OCI-M1 (cell line): ENCODE measurements at regions not wholly inside any gene's neighbourhood (a gene's known extent, or its start where the extent isn't known, plus 50 kb on each side); places are given as distances from the start of the nearest gene placed in this dataset.

Experiments
- DNase-seq: peaks from one replicate; lab custom pipeline; 2025; lab: John Stamatoyannopoulos, UW

DNA sequence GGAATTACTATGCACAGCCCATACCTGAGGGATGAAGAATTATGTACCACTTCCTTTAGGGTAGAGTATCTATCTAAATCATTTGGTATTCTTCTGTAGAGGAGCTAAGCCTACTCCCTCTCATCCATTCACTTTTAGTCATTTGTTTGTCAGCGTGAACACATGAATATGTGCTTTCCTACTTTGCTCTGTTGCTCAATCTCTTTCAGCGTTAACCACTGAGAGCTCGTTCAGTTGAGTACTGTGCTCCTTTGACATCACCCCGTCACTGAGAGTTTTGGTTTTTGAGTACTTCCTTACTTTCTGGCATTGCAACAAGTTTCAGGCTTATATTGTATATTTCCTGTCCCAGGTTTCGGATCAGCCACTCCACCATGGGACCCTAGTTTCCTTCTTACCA is 700.6 kb downstream of the NLGN4X start:
- no peak for DNase-seq

GRCh38 chrX:5526191-5526590 is 702.5 kb downstream of the NLGN4X start:
- DNase-seq = no peak

- no peak for DNase-seq
These were observed 737.7 kb downstream of the NLGN4X start for GRCh38 chrX:5490786-5491563.

DNA sequence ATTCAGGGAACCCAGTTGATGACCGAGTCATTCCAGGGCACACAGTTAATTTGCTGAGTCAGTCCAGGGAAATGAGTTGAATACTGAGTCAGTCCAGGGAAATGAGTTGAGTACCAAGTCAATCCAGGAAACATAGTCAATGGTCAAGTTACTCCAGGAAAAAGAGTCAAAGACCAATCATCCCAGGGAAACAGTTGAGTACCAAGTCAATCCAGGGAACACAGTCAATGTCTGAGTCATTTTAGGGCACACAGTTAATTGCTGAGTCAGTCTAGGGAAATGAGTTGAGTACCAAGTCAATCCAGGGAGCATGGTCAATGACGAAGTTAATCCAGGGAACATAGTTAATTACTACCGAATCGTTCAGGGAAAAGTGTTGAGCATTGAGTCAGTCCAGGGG is 754.4 kb downstream of the NLGN4X start:
- peak; percentile 2 for DNase-seq

- peak; percentile 32 for DNase-seq
These were observed 770.3 kb downstream of the NLGN4X start for GRCh38 chrX:5458300-5458842.

GRCh38 chrX:5449323-5449722 is 779.3 kb downstream of the NLGN4X start:
- DNase-seq = no peak

DNA sequence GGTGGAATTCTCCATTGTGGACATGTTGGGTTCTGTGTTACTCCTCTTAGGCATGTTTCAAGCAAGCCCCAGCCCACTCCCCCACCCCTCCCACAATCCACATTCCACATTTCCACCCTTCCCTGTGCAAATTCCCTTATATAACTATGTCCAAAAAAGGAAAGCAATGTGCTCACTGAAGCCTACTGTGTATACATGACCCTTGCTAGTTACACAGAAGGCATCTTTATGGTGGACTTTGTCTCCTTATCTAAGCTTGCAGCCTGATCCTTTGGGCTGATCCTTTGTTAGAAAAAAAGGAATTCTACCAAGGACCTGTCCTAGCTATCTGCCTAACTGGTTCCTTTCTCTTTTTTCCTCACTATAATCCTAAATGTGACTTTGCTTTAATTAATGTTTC is 796.8 kb downstream of the NLGN4X start:
- DNase-seq = no peak

GRCh38 chrX:5425119-5425518 is 803.5 kb downstream of the NLGN4X start:
- no peak for DNase-seq

GRCh38 chrX:5417381-5417780 is 811.3 kb downstream of the NLGN4X start:
- no peak for DNase-seq

- no peak for DNase-seq
These were observed 812.9 kb downstream of the NLGN4X start for GRCh38 chrX:5415738-5416137.

DNA sequence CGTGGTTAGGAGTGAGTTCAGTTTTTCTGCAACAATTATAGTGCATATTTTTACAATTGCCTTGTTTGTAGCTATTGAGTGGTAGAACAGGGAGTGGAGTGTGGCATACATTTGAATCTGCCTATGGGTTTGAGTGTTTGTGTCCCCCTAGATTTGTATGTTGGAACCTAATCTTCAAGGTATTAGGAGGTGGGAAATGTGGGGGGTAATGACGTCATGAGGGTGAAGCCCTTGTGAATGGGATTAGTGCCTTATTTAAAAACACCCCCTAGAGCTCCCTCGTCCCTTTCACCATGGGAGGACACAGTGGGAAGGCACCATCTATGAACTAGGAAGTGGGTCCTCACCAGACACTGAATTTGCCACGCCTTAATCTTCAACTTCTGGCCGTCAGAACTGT is 819.6 kb downstream of the NLGN4X start:
- no peak for DNase-seq

- DNase-seq = no peak
These were observed 826.2 kb downstream of the NLGN4X start for GRCh38 chrX:5402461-5402860.

GRCh38 chrX:5399403-5399802 is 829.3 kb downstream of the NLGN4X start:
- no peak for DNase-seq

DNA sequence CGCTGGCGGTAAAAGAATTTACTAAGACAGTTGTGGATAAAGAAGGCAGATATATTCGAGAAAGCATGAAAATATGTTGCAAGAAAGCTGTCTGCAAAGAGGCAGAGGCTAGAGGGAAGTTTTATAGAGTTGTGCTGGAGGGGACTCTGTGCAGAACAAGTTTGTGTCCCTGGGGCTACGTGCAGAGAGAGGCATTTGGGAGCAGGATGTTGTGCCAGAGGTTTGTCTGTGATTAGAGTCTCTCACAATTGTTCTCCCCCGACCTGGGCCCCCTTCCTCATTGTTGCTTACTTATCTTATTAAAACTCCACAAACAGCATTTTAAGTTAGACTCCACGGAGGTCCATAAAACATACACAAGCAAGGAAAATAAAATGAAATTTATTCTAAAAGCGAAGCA is 831.3 kb downstream of the NLGN4X start:
- no peak for DNase-seq

- DNase-seq = no peak
These were observed 838.3 kb downstream of the NLGN4X start for GRCh38 chrX:5390376-5390775.

- peak; percentile 52 for DNase-seq
These were observed 840.6 kb downstream of the NLGN4X start for GRCh38 chrX:5388087-5388486.

DNA sequence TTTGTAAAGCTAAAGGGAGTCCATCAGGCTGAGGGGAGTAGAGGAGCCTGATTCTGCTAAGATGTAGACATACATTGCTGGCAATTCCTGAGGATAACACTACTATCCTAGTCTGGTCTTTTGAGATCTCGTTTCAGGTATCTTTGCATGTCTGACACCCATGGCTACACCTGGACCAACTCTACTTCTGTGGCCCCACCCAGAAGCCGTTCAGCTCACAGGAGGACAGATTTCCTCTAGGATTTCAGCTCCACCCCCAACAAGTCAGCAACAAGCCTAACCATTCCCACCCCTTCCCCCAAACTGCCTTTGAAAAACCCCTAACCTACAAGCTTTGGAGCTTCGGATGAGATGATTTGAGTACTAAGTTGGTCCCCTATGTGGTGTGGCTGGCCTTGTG is 848.2 kb downstream of the NLGN4X start:
- DNase-seq = no peak

- no peak for DNase-seq
These were observed 886.8 kb downstream of the NLGN4X start for GRCh38 chrX:5341902-5342301.

DNA sequence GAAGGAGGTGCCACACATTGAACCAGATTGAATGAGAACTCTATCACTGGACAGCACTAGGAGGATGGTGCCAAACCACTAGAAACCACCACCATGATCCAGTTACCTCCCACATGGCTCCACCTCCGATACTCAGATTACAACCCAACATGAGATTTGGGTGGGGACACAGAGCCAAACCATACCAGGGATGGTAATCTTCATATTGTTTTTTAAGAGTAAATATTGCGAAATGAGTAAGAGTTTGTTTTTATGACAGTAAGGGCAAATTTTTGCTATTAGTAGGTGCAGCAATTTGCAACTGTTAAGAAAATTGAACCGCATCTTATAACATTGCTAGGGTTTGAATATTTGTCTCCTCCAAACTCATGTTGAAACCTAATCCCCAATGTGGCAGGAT is 891.5 kb downstream of the NLGN4X start:
- no peak for DNase-seq

DNA sequence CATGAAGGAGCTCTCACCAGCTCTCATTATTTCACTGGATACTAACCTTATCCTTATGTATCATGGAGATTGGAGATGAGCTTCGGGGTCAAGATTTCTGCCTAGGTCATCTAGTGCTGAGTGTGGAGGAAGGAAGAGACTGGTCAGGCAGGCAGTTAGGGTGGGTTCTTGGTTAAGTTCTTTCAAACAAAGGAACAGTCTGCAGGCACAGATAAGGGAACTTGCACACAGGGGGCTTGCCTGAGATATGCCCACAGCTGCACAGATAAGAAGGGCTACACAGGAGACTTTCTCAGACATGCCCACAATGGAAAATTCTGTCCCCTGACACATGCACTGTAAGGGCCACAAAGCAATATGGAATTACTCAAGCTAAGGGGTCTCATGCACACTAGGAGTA is 904.1 kb downstream of the NLGN4X start:
- DNase-seq = peak; percentile 84

- DNase-seq = no peak
These were observed 914.5 kb downstream of the NLGN4X start for GRCh38 chrX:5314148-5314547.

DNA sequence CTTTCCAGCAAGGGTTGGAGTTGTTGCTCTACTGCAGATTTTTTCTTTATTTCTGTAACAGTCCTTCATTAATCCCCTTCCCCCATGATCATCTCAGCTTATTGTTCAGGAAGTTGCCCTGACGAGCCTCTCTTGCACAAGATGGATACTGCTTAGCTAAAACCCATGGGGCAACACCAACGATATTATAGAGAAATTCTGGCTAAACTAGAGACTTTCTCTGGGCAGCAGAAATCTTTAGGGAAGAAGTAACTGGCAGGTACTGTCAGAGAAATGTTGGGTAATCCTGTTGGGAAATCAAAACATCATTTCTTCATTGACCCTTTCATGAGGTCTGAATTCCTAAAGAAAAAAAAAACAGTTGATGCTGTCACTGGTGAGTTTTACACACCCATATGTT is 921.3 kb downstream of the NLGN4X start:
- no peak for DNase-seq

DNA sequence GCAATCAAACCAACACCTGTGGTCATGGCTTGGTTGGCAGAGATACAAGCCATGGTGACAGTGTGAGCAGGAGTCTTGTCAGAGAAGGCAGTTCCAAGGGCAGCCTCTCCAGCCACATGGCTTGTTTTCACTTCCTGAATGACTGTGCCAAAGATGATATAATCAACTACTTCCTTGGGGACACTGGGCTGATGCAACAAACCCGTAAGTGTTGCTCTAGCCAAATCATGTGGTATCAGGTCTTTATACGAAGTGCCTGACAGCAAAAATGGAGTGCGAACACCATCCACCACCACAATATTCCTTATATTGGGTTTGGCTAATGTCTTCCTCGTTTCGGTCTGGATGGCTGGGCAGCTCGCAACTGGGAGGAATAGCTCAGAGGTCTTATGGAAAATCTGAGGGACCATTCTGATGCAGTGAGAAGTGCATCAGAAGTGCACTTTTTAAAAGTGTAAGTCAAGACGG is 922.0 kb downstream of the NLGN4X start:
- DNase-seq = peak; percentile 83

DNA sequence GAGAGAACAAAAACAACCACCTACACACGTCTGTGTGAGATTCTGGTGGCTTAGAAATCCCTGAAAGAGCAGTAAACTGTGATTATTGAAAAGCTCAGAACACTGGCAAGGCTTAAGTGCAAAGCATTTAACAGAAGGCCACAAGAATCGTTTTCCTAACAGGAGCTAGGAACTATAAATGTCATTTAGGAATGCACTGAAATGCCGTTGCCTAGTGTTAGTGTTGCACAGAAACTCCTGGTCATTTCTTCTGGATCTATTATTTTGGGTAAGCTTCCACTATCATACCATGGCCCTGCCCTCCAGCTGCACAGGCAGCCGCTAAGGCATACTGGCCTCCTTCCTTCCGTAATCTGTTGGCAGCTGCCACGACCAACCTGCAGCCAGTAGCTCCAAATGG is 923.2 kb downstream of the NLGN4X start:
- no peak for DNase-seq
